Neural cell (in vitro differentiated cells): ENCODE measurements at regions not wholly inside any gene's neighbourhood (a gene's known extent, or its start where the extent isn't known, plus 50 kb on each side); places are given as distances from the start of the nearest gene placed in this dataset.

ENCODE experiments used
- H2AFZ ChIP-seq: fragments of 200-600, 300-800 bp; sonication (generic), shearing (Covaris generic); 2 replicates; pipeline ENCODE4 v1.6.0; 2014; ENCODE audit warnings: low read depth, mild to moderate bottlenecking, antibody characterized with exemption, low read length, moderate library complexity
- H3F3A ChIP-seq: fragments of 200-600 bp; shearing (Covaris generic); 2 replicates; pipeline ENCODE4 v1.6.1; 2016; ENCODE audit warnings: mild to moderate bottlenecking, moderate library complexity, mixed read lengths, antibody characterized with exemption, low read length; ENCODE audit not compliant: insufficient read depth, poor library complexity, severe bottlenecking
- H3K27ac ChIP-seq: fragments of 200-600, 300-800 bp; sonication (generic), shearing (Covaris generic); 2 replicates; pipeline ENCODE4 v1.5.1; 2014; ENCODE audit warnings: mild to moderate bottlenecking, low read length, moderate library complexity
- H3K27me3 ChIP-seq: fragments of 300-800, 200-600 bp; sonication (generic), shearing (Covaris generic); 2 replicates; pipeline ENCODE4 v1.6.0; 2014; ENCODE audit warnings: mild to moderate bottlenecking, low read depth, low read length, moderate library complexity; ENCODE audit not compliant: insufficient read depth
- H3K36me3 ChIP-seq: fragments of 300-800, 200-600 bp; sonication (generic), shearing (Covaris generic); 2 replicates; pipeline ENCODE4 v1.5.1; 2014; ENCODE audit warnings: mild to moderate bottlenecking, antibody characterized with exemption, low read length, moderate library complexity; ENCODE audit not compliant: insufficient read depth
- H3K4me2 ChIP-seq: fragments of 300-800, 200-600 bp; sonication (generic), shearing (Covaris generic); 2 replicates; pipeline ENCODE4 v1.6.0; 2014; ENCODE audit warnings: mild to moderate bottlenecking, low read length
- H3K4me3 ChIP-seq: fragments of 300-800, 200-600 bp; sonication (generic), shearing (Covaris generic); 2 replicates; pipeline ENCODE4 v1.5.1; 2014; ENCODE audit warnings: mild to moderate bottlenecking, low read length, moderate library complexity
- H3K79me2 ChIP-seq: fragments of 200-600 bp; shearing (Covaris generic); replicated peaks from 2 replicates; pipeline ENCODE4 v1.6.0; 2014; ENCODE audit warnings: mild to moderate bottlenecking, low read length, moderate library complexity; ENCODE audit not compliant: insufficient read depth
- H3K9ac ChIP-seq: fragments of 300-800, 200-600 bp; sonication (generic), shearing (Covaris generic); 2 replicates; pipeline ENCODE4 v1.6.1; 2016; ENCODE audit warnings: mild to moderate bottlenecking, low read length, mixed read lengths
- H3K9me2 ChIP-seq: fragments of 200-600 bp; shearing (Covaris generic); 2 replicates; pipeline ENCODE4 v1.6.1; 2016; ENCODE audit warnings: mild to moderate bottlenecking, low read length, mixed read lengths; ENCODE audit not compliant: insufficient read depth
- H3K9me3 ChIP-seq: fragments of 200-600, 300-800 bp; sonication (generic), shearing (Covaris generic); 2 replicates; pipeline ENCODE4 v1.6.1; 2016; ENCODE audit warnings: mild to moderate bottlenecking, mixed run types, low read length, moderate library complexity, mixed read lengths
- H4K20me1 ChIP-seq: fragments of 200-600 bp; shearing (Covaris generic); 2 replicates; pipeline ENCODE4 v1.6.1; 2016; ENCODE audit warnings: mild to moderate bottlenecking, mixed run types; ENCODE audit not compliant: insufficient read depth
- EP300 ChIP-seq: fragments of 450-650 bp; conservative IDR thresholded peaks from 2 replicates; pipeline ENCODE4 v1.6.1; 2014; ENCODE audit warnings: antibody characterized with exemption, mild to moderate bottlenecking, moderate library complexity; ENCODE audit not compliant: poor library complexity, severe bottlenecking
- EZH2 ChIP-seq: fragments of 200-600, 300-800 bp; shearing (Covaris generic), sonication (generic); IDR thresholded peaks from 2 replicates; pipeline ENCODE4 v1.6.1; 2014; ENCODE audit warnings: antibody characterized with exemption, low read length, borderline replicate concordance, mild to moderate bottlenecking; ENCODE audit not compliant: insufficient read depth, poor library complexity, severe bottlenecking
- MXI1 ChIP-seq: fragments of 450-650 bp; conservative IDR thresholded peaks from 2 replicates; pipeline ENCODE4 v1.6.1; 2014; ENCODE audit warnings: antibody characterized with exemption, mild to moderate bottlenecking; ENCODE audit not compliant: poor library complexity, severe bottlenecking
- POLR2AphosphoS5 ChIP-seq: IDR thresholded peaks from 2 replicates; pipeline ENCODE4 v1.6.1; 2012
- RAD21 ChIP-seq: fragments of 450-650 bp; conservative IDR thresholded peaks from 2 replicates; pipeline ENCODE4 v1.6.1; 2014; ENCODE audit warnings: antibody characterized with exemption, mild to moderate bottlenecking, moderate library complexity
- SMC3 ChIP-seq: fragments of 450-650 bp; conservative IDR thresholded peaks from 2 replicates; pipeline ENCODE4 v1.6.1; 2014; ENCODE audit warnings: antibody characterized with exemption, mild to moderate bottlenecking, moderate library complexity; ENCODE audit not compliant: poor library complexity
- TAF1 ChIP-seq: IDR thresholded peaks from 2 replicates; pipeline ENCODE4 v1.6.1; 2012; ENCODE audit warnings: low read depth
- TF ChIP-seq, protein P1 (sequence below): IDR thresholded peaks from 2 replicates; pipeline ENCODE4 v1.6.1; 2012; ENCODE audit warnings: borderline replicate concordance
- TF ChIP-seq, protein P2 (sequence below): fragments of 450-650 bp; IDR thresholded peaks from 2 replicates; pipeline ENCODE4 v1.5.1; 2014; ENCODE audit warnings: antibody characterized with exemption, mild to moderate bottlenecking, moderate library complexity; ENCODE audit not compliant: poor library complexity, severe bottlenecking

DNA sequence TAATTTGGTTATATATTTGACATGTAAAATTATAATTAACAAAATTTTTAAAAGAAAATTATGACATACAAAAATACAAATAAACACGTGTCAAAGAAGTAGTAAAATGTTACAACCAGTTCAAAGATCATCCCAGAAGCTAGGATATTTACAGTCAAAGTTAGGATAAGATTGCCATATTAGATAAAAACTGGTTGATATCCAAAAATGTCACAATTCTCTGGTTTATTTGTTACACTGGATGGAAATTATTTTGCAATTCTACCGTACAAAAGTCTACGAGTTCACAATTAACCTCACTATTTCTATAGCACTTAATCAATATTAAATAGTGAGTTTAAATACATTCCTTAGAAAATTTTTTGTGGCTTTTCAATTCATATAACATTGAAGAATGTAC, 673.8 kb downstream of the GBE1 start:
- Histone ChIP-seq H3F3A (no peaks in the 10 kb centered on the region), H4K20me1 (no peaks in the 10 kb centered on the region), H3K9me2 (no peaks in the 10 kb centered on the region), H3K4me3 (no peak overlapping the region), H3K79me2 (no peaks in the 10 kb centered on the region), H3K27ac (no peak overlapping the region), H3K9ac (no peak overlapping the region), H2AFZ (no peak overlapping the region), H3K36me3 (no peaks in the 10 kb centered on the region), H3K27me3 (no peaks in the 10 kb centered on the region), H3K4me2 (no peak overlapping the region), H3K9me3 (no peaks in the 10 kb centered on the region)
- TF ChIP-seq TAF1, result no peak
- no peak for TF ChIP-seq SMC3
- TF ChIP-seq, protein P1, sequence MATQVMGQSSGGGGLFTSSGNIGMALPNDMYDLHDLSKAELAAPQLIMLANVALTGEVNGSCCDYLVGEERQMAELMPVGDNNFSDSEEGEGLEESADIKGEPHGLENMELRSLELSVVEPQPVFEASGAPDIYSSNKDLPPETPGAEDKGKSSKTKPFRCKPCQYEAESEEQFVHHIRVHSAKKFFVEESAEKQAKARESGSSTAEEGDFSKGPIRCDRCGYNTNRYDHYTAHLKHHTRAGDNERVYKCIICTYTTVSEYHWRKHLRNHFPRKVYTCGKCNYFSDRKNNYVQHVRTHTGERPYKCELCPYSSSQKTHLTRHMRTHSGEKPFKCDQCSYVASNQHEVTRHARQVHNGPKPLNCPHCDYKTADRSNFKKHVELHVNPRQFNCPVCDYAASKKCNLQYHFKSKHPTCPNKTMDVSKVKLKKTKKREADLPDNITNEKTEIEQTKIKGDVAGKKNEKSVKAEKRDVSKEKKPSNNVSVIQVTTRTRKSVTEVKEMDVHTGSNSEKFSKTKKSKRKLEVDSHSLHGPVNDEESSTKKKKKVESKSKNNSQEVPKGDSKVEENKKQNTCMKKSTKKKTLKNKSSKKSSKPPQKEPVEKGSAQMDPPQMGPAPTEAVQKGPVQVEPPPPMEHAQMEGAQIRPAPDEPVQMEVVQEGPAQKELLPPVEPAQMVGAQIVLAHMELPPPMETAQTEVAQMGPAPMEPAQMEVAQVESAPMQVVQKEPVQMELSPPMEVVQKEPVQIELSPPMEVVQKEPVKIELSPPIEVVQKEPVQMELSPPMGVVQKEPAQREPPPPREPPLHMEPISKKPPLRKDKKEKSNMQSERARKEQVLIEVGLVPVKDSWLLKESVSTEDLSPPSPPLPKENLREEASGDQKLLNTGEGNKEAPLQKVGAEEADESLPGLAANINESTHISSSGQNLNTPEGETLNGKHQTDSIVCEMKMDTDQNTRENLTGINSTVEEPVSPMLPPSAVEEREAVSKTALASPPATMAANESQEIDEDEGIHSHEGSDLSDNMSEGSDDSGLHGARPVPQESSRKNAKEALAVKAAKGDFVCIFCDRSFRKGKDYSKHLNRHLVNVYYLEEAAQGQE, result no peak
- TF ChIP-seq RAD21, result no peak
- no peak for TF ChIP-seq EP300

DNA sequence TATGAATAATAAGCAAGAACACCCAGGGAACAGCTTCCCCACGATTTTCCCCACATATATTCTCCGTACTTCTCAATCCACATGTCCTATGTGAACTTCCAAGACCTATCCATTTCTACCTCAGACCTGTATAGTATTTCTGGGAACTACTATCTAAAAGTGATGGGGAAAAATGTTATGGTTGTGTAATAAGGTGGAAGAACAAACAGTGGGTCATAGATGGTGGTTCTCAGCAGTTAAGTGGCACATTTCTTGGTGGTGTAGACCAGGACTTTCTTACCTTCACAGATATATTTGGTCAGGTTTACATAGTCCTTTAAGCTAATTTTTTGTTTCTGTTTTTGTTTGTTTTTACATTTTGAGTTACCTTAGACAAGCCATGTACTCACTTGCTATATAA, 675.1 kb downstream of the GBE1 start:
- Histone ChIP-seq H3K9me2 (no peaks in the 10 kb centered on the region), H3K27ac (no peak overlapping the region), H2AFZ (no peak overlapping the region), H3F3A (no peaks in the 10 kb centered on the region), H3K79me2 (no peaks in the 10 kb centered on the region), H3K36me3 (no peaks in the 10 kb centered on the region), H3K9me3 (no peaks in the 10 kb centered on the region), H3K4me2 (no peak overlapping the region), H3K9ac (no peak overlapping the region), H3K27me3 (no peaks in the 10 kb centered on the region), H3K4me3 (no peak overlapping the region), H4K20me1 (no peaks in the 10 kb centered on the region)
- TF ChIP-seq POLR2AphosphoS5, result no peak
- no peak for TF ChIP-seq EZH2
- TF ChIP-seq, protein P2, sequence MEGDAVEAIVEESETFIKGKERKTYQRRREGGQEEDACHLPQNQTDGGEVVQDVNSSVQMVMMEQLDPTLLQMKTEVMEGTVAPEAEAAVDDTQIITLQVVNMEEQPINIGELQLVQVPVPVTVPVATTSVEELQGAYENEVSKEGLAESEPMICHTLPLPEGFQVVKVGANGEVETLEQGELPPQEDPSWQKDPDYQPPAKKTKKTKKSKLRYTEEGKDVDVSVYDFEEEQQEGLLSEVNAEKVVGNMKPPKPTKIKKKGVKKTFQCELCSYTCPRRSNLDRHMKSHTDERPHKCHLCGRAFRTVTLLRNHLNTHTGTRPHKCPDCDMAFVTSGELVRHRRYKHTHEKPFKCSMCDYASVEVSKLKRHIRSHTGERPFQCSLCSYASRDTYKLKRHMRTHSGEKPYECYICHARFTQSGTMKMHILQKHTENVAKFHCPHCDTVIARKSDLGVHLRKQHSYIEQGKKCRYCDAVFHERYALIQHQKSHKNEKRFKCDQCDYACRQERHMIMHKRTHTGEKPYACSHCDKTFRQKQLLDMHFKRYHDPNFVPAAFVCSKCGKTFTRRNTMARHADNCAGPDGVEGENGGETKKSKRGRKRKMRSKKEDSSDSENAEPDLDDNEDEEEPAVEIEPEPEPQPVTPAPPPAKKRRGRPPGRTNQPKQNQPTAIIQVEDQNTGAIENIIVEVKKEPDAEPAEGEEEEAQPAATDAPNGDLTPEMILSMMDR, result no peak
- TF ChIP-seq, protein P1, result no peak
- TF ChIP-seq MXI1, result no peak
- TF ChIP-seq RAD21, result no peak
- no peak for TF ChIP-seq EP300
- no peak for TF ChIP-seq TAF1
- no peak for TF ChIP-seq SMC3
